C4-2B (cell line): ENCODE measurements at regions not wholly inside any gene's neighbourhood (a gene's known extent, or its start where the extent isn't known, plus 50 kb on each side); places are given as distances from the start of the nearest gene placed in this dataset.

Experiments used
- CTCF ChIP-seq: fragments of 450-650 bp; conservative IDR thresholded peaks from 2 replicates; pipeline ENCODE4 v1.5.1; 2017; ENCODE audit warnings: mild to moderate bottlenecking
- ZFX ChIP-seq: fragments of 450-650 bp; IDR thresholded peaks from 2 replicates; pipeline ENCODE4 v1.6.1; 2017

- TF ChIP-seq CTCF, result no peak
- TF ChIP-seq ZFX, result no peak
These were observed 1121.6 kb downstream of the MAT2B start for GRCh38 chr5:164627021-164627420.
